PC-9 (cell line): ENCODE measurements at regions not wholly inside any gene's neighbourhood (a gene's known extent, or its start where the extent isn't known, plus 50 kb on each side); places are given as distances from the start of the nearest gene placed in this dataset.

Experiments used
- BruUV-seq: library from RNA; stranded (reverse); fragments of 400-500 nt; replicated peaks from 2 replicates; lab custom pipeline; 2021; lab: Mats Ljungman, UMichigan
- CTCF ChIA-PET: fragments of 300-600 bp; sonication (Branson Sonifier 250); formaldehyde crosslinking; loops from one replicate; lab custom pipeline; 2022; ENCODE audit warnings: antibody characterized with exemption; lab: Charles Lee
- POLR2A ChIA-PET: fragments of 300-600 bp; sonication (Branson Sonifier 250); formaldehyde crosslinking; loops from one replicate; lab custom pipeline; 2022; ENCODE audit warnings: antibody characterized with exemption; ENCODE audit not compliant: unreplicated experiment; lab: Charles Lee
- DNase-seq, 2 experiments: peaks; one replicate each; pipeline versions ENCODE4 v3.0.0 to v3.0.0-alpha.2; 2015 to 2022; ENCODE audit warnings: mixed read lengths in 1 of 2
- H2AFZ ChIP-seq: fragments of 200-600 bp; sonication (generic); 2 replicates; pipeline ENCODE4 v1.8.1; 2017; ENCODE audit warnings: antibody characterized with exemption
- H3F3A ChIP-seq: fragments of 200-600 bp; sonication (generic); 2 replicates; pipeline ENCODE4 v1.8.1; 2017; ENCODE audit warnings: antibody characterized with exemption, mild to moderate bottlenecking, low read depth; ENCODE audit not compliant: insufficient read depth
- H3K27ac ChIP-seq: fragments of 200-600 bp; sonication (generic); 2 replicates; pipeline ENCODE4 v1.6.1; 2016; ENCODE audit warnings: mixed run types
- H3K27me3 ChIP-seq: fragments of 200-600 bp; sonication (generic); 2 replicates; pipeline ENCODE4 v1.6.1; 2016; ENCODE audit warnings: low read depth, mixed run types; ENCODE audit not compliant: insufficient read depth
- H3K36me3 ChIP-seq: fragments of 200-600 bp; sonication (generic); 2 replicates; pipeline ENCODE4 v1.6.1; 2016; ENCODE audit warnings: low read depth, mixed run types
- H3K4me1 ChIP-seq: fragments of 200-600 bp; sonication (generic); replicated peaks from 2 replicates; pipeline ENCODE4 v1.6.1; 2016; ENCODE audit warnings: mixed run types; ENCODE audit not compliant: insufficient read depth
- H3K4me2 ChIP-seq: fragments of 200-600 bp; sonication (generic); 2 replicates; pipeline ENCODE4 v1.6.1; 2017; ENCODE audit warnings: mixed run types
- H3K4me3 ChIP-seq: fragments of 200-600 bp; sonication (generic); 2 replicates; pipeline ENCODE4 v1.6.1; 2016; ENCODE audit warnings: mixed run types
- H3K79me2 ChIP-seq: fragments of 200-600 bp; sonication (generic); 2 replicates; pipeline ENCODE4 v1.6.1; 2017; ENCODE audit warnings: low read depth, mixed run types
- H3K9me2 ChIP-seq: fragments of 200-600 bp; sonication (generic); 2 replicates; pipeline ENCODE4 v1.8.1; 2017; ENCODE audit warnings: mild to moderate bottlenecking; ENCODE audit not compliant: insufficient read depth
- H3K9me3 ChIP-seq: fragments of 200-600 bp; sonication (generic); 2 replicates; pipeline ENCODE4 v1.8.1; 2016; ENCODE audit warnings: low read depth; ENCODE audit not compliant: insufficient read depth
- H4K20me1 ChIP-seq: fragments of 200-600 bp; sonication (generic); 2 replicates; pipeline ENCODE4 v1.8.1; 2017; ENCODE audit not compliant: insufficient read depth
- EZH2 ChIP-seq: fragments of 200-600 bp; sonication (generic); IDR thresholded peaks from 2 replicates; pipeline ENCODE4 v1.8.0; 2017; ENCODE audit warnings: antibody characterized with exemption, low read depth
- intact Hi-C: fragments of 100-400 bp; cut with micrococcal nuclease; formaldehyde crosslinking; loops from one replicate; pipeline ENCODE4 v1.10.0; 2022; ENCODE audit not compliant: unreplicated experiment
- TF ChIP-seq, protein P1 (sequence below): fragments of 200-600 bp; sonication (generic); conservative IDR thresholded peaks from 2 replicates; pipeline ENCODE4 v1.6.1; 2017; ENCODE audit warnings: mixed run types, antibody characterized with exemption, mild to moderate bottlenecking, moderate library complexity

DNA sequence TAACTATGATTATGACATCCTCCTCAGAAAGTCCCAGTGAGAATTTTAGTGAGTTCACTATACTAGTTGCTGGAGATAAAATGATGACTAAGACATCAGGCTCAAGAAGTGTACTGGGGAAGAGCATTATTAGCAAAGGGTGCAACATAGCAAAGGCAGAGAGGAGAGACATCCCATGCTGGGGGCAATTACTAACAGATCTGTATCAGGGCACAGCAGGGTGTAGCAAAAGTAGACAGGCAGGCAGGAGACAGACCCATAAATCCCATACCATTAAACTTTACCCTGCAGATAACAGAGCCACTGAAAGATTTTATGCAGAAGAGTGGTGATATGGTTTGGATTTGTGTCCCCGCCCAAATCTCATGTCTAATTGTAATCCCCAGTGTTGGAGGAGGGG, 161.7 kb downstream of the SP3 start:
- no peaks in the 10 kb centered on the region for H3K9me3 ChIP-seq
- H4K20me1 ChIP-seq: no peaks in the 10 kb centered on the region
- H3K4me1 ChIP-seq: no peaks in the 10 kb centered on the region
- H3K4me2 ChIP-seq: no peak overlapping the region
- no peaks in the 10 kb centered on the region for H3K36me3 ChIP-seq
- BruUV-seq: no TSS peak
- no peak overlapping the region for H3K4me3 ChIP-seq
- DNase-seq: no peak
- H3K9me2 ChIP-seq: no peaks in the 10 kb centered on the region
- H3F3A ChIP-seq: no peaks in the 10 kb centered on the region
- H3K27ac ChIP-seq: no peak overlapping the region
- H3K79me2 ChIP-seq: no peaks in the 10 kb centered on the region
- TF ChIP-seq, protein P1, sequence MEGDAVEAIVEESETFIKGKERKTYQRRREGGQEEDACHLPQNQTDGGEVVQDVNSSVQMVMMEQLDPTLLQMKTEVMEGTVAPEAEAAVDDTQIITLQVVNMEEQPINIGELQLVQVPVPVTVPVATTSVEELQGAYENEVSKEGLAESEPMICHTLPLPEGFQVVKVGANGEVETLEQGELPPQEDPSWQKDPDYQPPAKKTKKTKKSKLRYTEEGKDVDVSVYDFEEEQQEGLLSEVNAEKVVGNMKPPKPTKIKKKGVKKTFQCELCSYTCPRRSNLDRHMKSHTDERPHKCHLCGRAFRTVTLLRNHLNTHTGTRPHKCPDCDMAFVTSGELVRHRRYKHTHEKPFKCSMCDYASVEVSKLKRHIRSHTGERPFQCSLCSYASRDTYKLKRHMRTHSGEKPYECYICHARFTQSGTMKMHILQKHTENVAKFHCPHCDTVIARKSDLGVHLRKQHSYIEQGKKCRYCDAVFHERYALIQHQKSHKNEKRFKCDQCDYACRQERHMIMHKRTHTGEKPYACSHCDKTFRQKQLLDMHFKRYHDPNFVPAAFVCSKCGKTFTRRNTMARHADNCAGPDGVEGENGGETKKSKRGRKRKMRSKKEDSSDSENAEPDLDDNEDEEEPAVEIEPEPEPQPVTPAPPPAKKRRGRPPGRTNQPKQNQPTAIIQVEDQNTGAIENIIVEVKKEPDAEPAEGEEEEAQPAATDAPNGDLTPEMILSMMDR: no peak
- TF ChIP-seq EZH2: no peak
- ChIA-PET CTCF (no interaction called here), POLR2A (no interaction called here)
- intact Hi-C loops: no loop called here
- no peak overlapping the region for H2AFZ ChIP-seq
- H3K27me3 ChIP-seq: peaks cover 46% of the 10 kb centered on the region

- peaks cover 17% of the 10 kb centered on the region for H3K27me3 ChIP-seq
- ChIA-PET CTCF (no interaction called here), POLR2A (no interaction called here)
- no peak overlapping the region for H3K4me2 ChIP-seq
- no peak overlapping the region for H3K4me3 ChIP-seq
- TF ChIP-seq, protein P1: no peak
- TF ChIP-seq EZH2: no peak
- no peaks in the 10 kb centered on the region for H3K9me2 ChIP-seq
- H4K20me1 ChIP-seq: no peaks in the 10 kb centered on the region
- intact Hi-C loops: no loop called here
- H3K27ac ChIP-seq: no peak overlapping the region
- H3F3A ChIP-seq: no peaks in the 10 kb centered on the region
- BruUV-seq: no TSS peak
- H3K9me3 ChIP-seq: no peaks in the 10 kb centered on the region
- no peak overlapping the region for H2AFZ ChIP-seq
- H3K36me3 ChIP-seq: no peaks in the 10 kb centered on the region
- no peaks in the 10 kb centered on the region for H3K4me1 ChIP-seq
- DNase-seq: no peak
- H3K79me2 ChIP-seq: no peaks in the 10 kb centered on the region
Measured at GRCh38 chr2:173806761-173807160, 158.4 kb downstream of the SP3 start.

DNA sequence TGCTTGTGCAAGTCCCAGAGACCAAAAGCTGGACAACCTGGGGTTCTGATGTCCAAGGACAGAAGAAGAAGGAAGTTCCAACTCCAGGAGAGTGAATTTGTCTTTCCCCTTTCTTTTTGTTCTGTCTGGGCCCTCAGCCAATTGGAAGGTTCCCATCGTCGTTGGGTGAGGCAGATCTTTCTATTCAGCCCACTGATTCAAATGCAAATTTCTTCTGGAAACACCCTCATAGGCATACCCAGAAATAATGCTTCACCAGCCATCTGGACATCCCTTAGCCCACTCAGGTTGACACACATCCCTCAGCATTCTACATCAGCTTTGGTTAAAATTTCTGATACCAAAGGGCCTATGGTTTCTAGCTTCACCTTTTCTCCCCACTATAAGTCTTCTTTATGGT, 156.5 kb downstream of the SP3 start:
- TF ChIP-seq, protein P1: no peak
- TF ChIP-seq EZH2: no peak
- no peak for DNase-seq
- BruUV-seq: no TSS peak
- Histone ChIP-seq H3K4me3 (no peak overlapping the region), H3F3A (no peaks in the 10 kb centered on the region), H3K36me3 (no peaks in the 10 kb centered on the region), H2AFZ (no peak overlapping the region), H3K27me3 (peaks cover 14% of the 10 kb centered on the region), H3K79me2 (no peaks in the 10 kb centered on the region), H4K20me1 (no peaks in the 10 kb centered on the region), H3K4me1 (no peaks in the 10 kb centered on the region), H3K4me2 (no peak overlapping the region), H3K27ac (no peak overlapping the region), H3K9me2 (no peaks in the 10 kb centered on the region), H3K9me3 (no peaks in the 10 kb centered on the region)
- intact Hi-C loops: no loop called here
- POLR2A ChIA-PET: no interaction called here
- CTCF ChIA-PET: no interaction called here
